Osteocyte (in vitro differentiated cells): ENCODE measurements at regions not wholly inside any gene's neighbourhood (a gene's known extent, or its start where the extent isn't known, plus 50 kb on each side); places are given as distances from the start of the nearest gene placed in this dataset.

Experiments
- DNase-seq: peaks from one replicate; pipeline ENCODE4 v3.0.0; 2021; ENCODE audit warnings: mixed read lengths; ENCODE audit not compliant: unreplicated experiment; ENCODE audit errors: extremely low spot score
- H3K27ac Mint-ChIP-seq: one replicate; pipeline ENCODE4 v1.8.0; 2021; ENCODE audit warnings: mild to moderate bottlenecking, mixed read lengths; ENCODE audit not compliant: unreplicated experiment
- H3K27me3 Mint-ChIP-seq: one replicate; pipeline ENCODE4 v1.8.0; 2021; ENCODE audit warnings: mixed read lengths; ENCODE audit not compliant: unreplicated experiment
- H3K36me3 Mint-ChIP-seq: one replicate; pipeline ENCODE4 v1.8.0; 2021; ENCODE audit warnings: mixed read lengths; ENCODE audit not compliant: unreplicated experiment
- H3K4me1 Mint-ChIP-seq: one replicate; pipeline ENCODE4 v1.8.0; 2021; ENCODE audit warnings: mixed read lengths; ENCODE audit not compliant: unreplicated experiment
- H3K4me3 Mint-ChIP-seq: one replicate; pipeline ENCODE4 v1.8.0; 2021; ENCODE audit warnings: mild to moderate bottlenecking, moderate library complexity, mixed read lengths; ENCODE audit not compliant: unreplicated experiment
- H3K9me3 Mint-ChIP-seq: one replicate; pipeline ENCODE4 v1.8.0; 2021; ENCODE audit warnings: mixed read lengths; ENCODE audit not compliant: unreplicated experiment
- CTCF ChIP-seq: fragments of 200-600 bp; sonication (generic); IDR thresholded peaks from 2 replicates; pipeline ENCODE4 v1.5.0; 2021; ENCODE audit warnings: antibody characterized with exemption, mild to moderate bottlenecking, moderate library complexity

- Mint-ChIP-seq H3K9me3 (no peaks in the 10 kb centered on the region), H3K27ac (no peak overlapping the region), H3K4me3 (no peak overlapping the region), H3K27me3 (peaks cover 16% of the 10 kb centered on the region), H3K4me1 (peaks cover 8% of the 10 kb centered on the region), H3K36me3 (no peaks in the 10 kb centered on the region)
- no peak for DNase-seq
- no peak for TF ChIP-seq CTCF
These were observed 105.0 kb upstream of the C1QTNF9B start for GRCh38 chr13:24002206-24002815.

- Mint-ChIP-seq H3K4me1 (peaks cover 8% of the 10 kb centered on the region), H3K27me3 (peaks cover 24% of the 10 kb centered on the region), H3K27ac (no peak overlapping the region), H3K9me3 (no peaks in the 10 kb centered on the region), H3K36me3 (no peaks in the 10 kb centered on the region), H3K4me3 (no peak overlapping the region)
- no peak for TF ChIP-seq CTCF
- no peak for DNase-seq
These were observed 107.0 kb upstream of the C1QTNF9B start for GRCh38 chr13:24004142-24004899.

- H3K9me3 Mint-ChIP-seq, result no peaks in the 10 kb centered on the region
- H3K4me1 Mint-ChIP-seq, result peaks cover 8% of the 10 kb centered on the region
- TF ChIP-seq CTCF, result no peak
- no peak overlapping the region for H3K27ac Mint-ChIP-seq
- H3K27me3 Mint-ChIP-seq, result peaks cover 30% of the 10 kb centered on the region
- H3K36me3 Mint-ChIP-seq, result no peaks in the 10 kb centered on the region
- H3K4me3 Mint-ChIP-seq, result no peak overlapping the region
- DNase-seq, result no peak
These were observed 107.7 kb upstream of the C1QTNF9B start for GRCh38 chr13:24004971-24005370.

GRCh38 chr13:24005755-24006281 is 108.5 kb upstream of the C1QTNF9B start:
- H3K27me3 Mint-ChIP-seq, result peaks cover 33% of the 10 kb centered on the region
- H3K4me3 Mint-ChIP-seq, result no peak overlapping the region
- no peaks in the 10 kb centered on the region for H3K36me3 Mint-ChIP-seq
- peaks cover 8% of the 10 kb centered on the region for H3K4me1 Mint-ChIP-seq
- no peak for DNase-seq
- H3K9me3 Mint-ChIP-seq, result no peaks in the 10 kb centered on the region
- no peak overlapping the region for H3K27ac Mint-ChIP-seq
- TF ChIP-seq CTCF, result no peak

- TF ChIP-seq CTCF, result no peak
- Mint-ChIP-seq H3K36me3 (no peaks in the 10 kb centered on the region), H3K4me1 (peaks cover 8% of the 10 kb centered on the region), H3K27ac (no peak overlapping the region), H3K9me3 (no peaks in the 10 kb centered on the region), H3K27me3 (peaks cover 34% of the 10 kb centered on the region), H3K4me3 (no peak overlapping the region)
- DNase-seq, result no peak
These were observed 109.4 kb upstream of the C1QTNF9B start for GRCh38 chr13:24006520-24007248.
